Thyroid gland (tissue), 4 donors: ENCODE measurements at regions not wholly inside any gene's neighbourhood (a gene's known extent, or its start where the extent isn't known, plus 50 kb on each side); places are given as distances from the start of the nearest gene placed in this dataset.

ENCODE experiments used
- DNase-seq, 2 donors: peaks; one replicate each; pipeline ENCODE4 v3.0.0-alpha.2; 2019
- H3K27ac ChIP-seq, 3 donors: fragments of 200-600 bp; sonication (generic); 1 replicate in 2 of 3; 2 replicates in 1 of 3; pipeline ENCODE4 v1.5.1; 2016 to 2019; ENCODE audit warnings: mild to moderate bottlenecking in 1 of 3, moderate library complexity in 1 of 3
- H3K27me3 ChIP-seq: fragments of 200-600 bp; sonication (generic); one replicate; pipeline ENCODE4 v1.5.1; 2019
- H3K36me3 ChIP-seq, 2 donors: fragments of 200-600 bp; sonication (generic); one replicate each; pipeline ENCODE4 v1.5.1; 2016 to 2019
- H3K4me1 ChIP-seq, 2 donors: fragments of 200-600 bp; sonication (generic); one replicate each; pipeline ENCODE4 v1.5.1; 2017 to 2019
- H3K4me3 ChIP-seq, 3 donors: fragments of 200-600 bp; sonication (generic); replicated peaks in 1 of 3; 1 replicate in 2 of 3; 2 replicates in 1 of 3; pipeline ENCODE4 v1.5.1; 2016; ENCODE audit warnings: mild to moderate bottlenecking in 1 of 3
- H3K9me3 ChIP-seq: fragments of 200-600 bp; sonication (generic); one replicate; pipeline ENCODE4 v1.5.1; 2017
- CTCF ChIP-seq, 6 experiments: fragments of 200-600 bp in 3 of 6; fragments of 450-650 bp in 3 of 6; sonication (generic) in 3 of 6; IDR thresholded peaks; one replicate each; pipeline ENCODE4 v1.5.1; 2016 to 2019; ENCODE audit warnings: antibody characterized with exemption in 6 of 6, mild to moderate bottlenecking in 2 of 6, inconsistent platforms in 1 of 6, moderate library complexity in 1 of 6
- POLR2A ChIP-seq, 2 donors: fragments of 450-650 bp; IDR thresholded peaks; one replicate each; pipeline ENCODE4 v1.6.1; 2017; ENCODE audit warnings: antibody characterized with exemption in 2 of 2, mild to moderate bottlenecking in 2 of 2, moderate library complexity in 1 of 2
- WGBS, 2 donors: methylation state at CpG; one replicate each; pipeline ENCODE4 v1.1.5; 2017; 5-methylcytosine and 5-hydroxymethylcytosine counted together
- intact Hi-C: fragments of 100-400 bp; cut with DNase I; formaldehyde crosslinking; loops from one replicate; pipeline ENCODE4 v1.15.1; 2023

- H3K27me3 ChIP-seq = no peaks in the 10 kb centered on the region
- H3K9me3 ChIP-seq = no peaks in the 10 kb centered on the region
- H3K4me1 ChIP-seq = no peaks in the 10 kb centered on the region
- no peak for DNase-seq
- no peak overlapping the region for H3K27ac ChIP-seq
- intact Hi-C loops = no loop called here
- H3K36me3 ChIP-seq = no peaks in the 10 kb centered on the region
- 48 to 66% methylated on average over 2 of the region's 2 CpGs for WGBS, 2 donors
- TF ChIP-seq CTCF (IDR thresholded peaks at IDR 0.05) (no peak), POLR2A (IDR thresholded peaks at IDR 0.05) (no peak)
- no peak overlapping the region for H3K4me3 ChIP-seq
These were observed 275.1 kb upstream of the RND3 start for GRCh38 chr2:150762571-150762970.

GRCh38 chr2:150759531-150759930, 272.1 kb upstream of the RND3 start:
- no peaks in the 10 kb centered on the region for H3K9me3 ChIP-seq

GRCh38 chr2:150759106-150759505, 271.6 kb upstream of the RND3 start:
- intact Hi-C loops = no loop called here
- Histone ChIP-seq H3K27ac (no peak overlapping the region), H3K27me3 (no peaks in the 10 kb centered on the region), H3K4me3 (no peak overlapping the region), H3K9me3 (no peaks in the 10 kb centered on the region), H3K4me1 (no peaks in the 10 kb centered on the region), H3K36me3 (no peaks in the 10 kb centered on the region)
- WGBS, 2 donors = 72 to 73% methylated on average over 3 of the region's 3 CpGs
- TF ChIP-seq CTCF (IDR thresholded peaks at IDR 0.05) = no peak
- TF ChIP-seq POLR2A (IDR thresholded peaks at IDR 0.05) = no peak
- DNase-seq = no peak

More at GRCh38 chr2:150759531-150759930, 272.1 kb upstream of the RND3 start:
- Histone ChIP-seq H3K36me3 (no peaks in the 10 kb centered on the region), H3K4me3 (no peak overlapping the region), H3K27me3 (no peaks in the 10 kb centered on the region), H3K27ac (no peak overlapping the region), H3K4me1 (no peaks in the 10 kb centered on the region)
- intact Hi-C loops = no loop called here
- no peak for DNase-seq
- no peak for TF ChIP-seq POLR2A (IDR thresholded peaks at IDR 0.05)
- no peak for TF ChIP-seq CTCF (IDR thresholded peaks at IDR 0.05)
- 0% methylated on average over 1 of the region's 1 CpG for WGBS, 2 donors

GRCh38 chr2:150752229-150752628, 264.8 kb upstream of the RND3 start:
- intact Hi-C loops = no loop called here
- Histone ChIP-seq H3K9me3 (no peaks in the 10 kb centered on the region), H3K4me1 (no peaks in the 10 kb centered on the region), H3K27ac (no peak overlapping the region), H3K36me3 (no peaks in the 10 kb centered on the region), H3K27me3 (no peaks in the 10 kb centered on the region), H3K4me3 (no peak overlapping the region)
- TF ChIP-seq POLR2A (IDR thresholded peaks at IDR 0.05) (no peak), CTCF (IDR thresholded peaks at IDR 0.05) (no peak)
- no peak for DNase-seq

GRCh38 chr2:150750720-150751119, 263.3 kb upstream of the RND3 start:
- H3K27me3 ChIP-seq = no peaks in the 10 kb centered on the region
- H3K27ac ChIP-seq = no peak overlapping the region
- H3K36me3 ChIP-seq = no peaks in the 10 kb centered on the region
- H3K9me3 ChIP-seq = no peaks in the 10 kb centered on the region
- H3K4me1 ChIP-seq = no peaks in the 10 kb centered on the region
- intact Hi-C loops = no loop called here
- H3K4me3 ChIP-seq = no peak overlapping the region
- DNase-seq = no peak
- 87 to 96% methylated on average over 1 of the region's 1 CpG for WGBS, 2 donors
- TF ChIP-seq POLR2A (IDR thresholded peaks at IDR 0.05) (no peak), CTCF (IDR thresholded peaks at IDR 0.05) (no peak)
